Right lobe of liver (tissue), 4 donors: ENCODE measurements at regions not wholly inside any gene's neighbourhood (a gene's known extent, or its start where the extent isn't known, plus 50 kb on each side); places are given as distances from the start of the nearest gene placed in this dataset.

Experiments
- POLR2A ChIP-seq: fragments of 450-650 bp; IDR thresholded peaks from one replicate; pipeline ENCODE4 v1.6.1; 2017; ENCODE audit warnings: antibody characterized with exemption, mild to moderate bottlenecking
- TF ChIP-seq, protein P1 (sequence below), 4 donors: fragments of 200-600 bp in 3 of 4; fragments of 450-650 bp in 1 of 4; IDR thresholded peaks; one replicate each; pipeline versions ENCODE4 v1.5.1 to v1.8.0; 2016 to 2022; ENCODE audit warnings: antibody characterized with exemption in 4 of 4, mild to moderate bottlenecking in 2 of 4
- donor health status: DM: no; HTN: no; CAD: no.
- donor health status: DM: no; HTN: no; CAD: no.
- donor health status: DM: no; HTN: yes; CAD: no.

DNA sequence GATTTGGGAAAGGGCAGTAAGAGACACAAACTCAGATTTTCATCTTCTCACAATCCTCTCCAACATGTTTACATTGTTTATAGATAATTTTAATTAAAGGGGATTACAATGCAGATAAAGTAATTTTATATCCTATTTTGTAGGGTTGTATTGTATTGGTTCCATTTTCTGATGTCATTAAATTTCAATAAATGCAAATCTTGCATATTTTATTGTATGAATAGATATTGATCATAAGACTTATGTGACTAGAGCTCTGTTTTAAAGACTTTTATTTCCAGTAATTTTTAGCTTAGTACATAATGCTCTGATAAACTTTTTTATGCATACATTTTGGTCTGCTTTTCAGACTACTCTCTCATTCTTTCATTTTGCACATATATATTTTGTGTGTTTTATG is 819.6 kb downstream of the TSN start:
- no peak for TF ChIP-seq POLR2A
- TF ChIP-seq, protein P1, sequence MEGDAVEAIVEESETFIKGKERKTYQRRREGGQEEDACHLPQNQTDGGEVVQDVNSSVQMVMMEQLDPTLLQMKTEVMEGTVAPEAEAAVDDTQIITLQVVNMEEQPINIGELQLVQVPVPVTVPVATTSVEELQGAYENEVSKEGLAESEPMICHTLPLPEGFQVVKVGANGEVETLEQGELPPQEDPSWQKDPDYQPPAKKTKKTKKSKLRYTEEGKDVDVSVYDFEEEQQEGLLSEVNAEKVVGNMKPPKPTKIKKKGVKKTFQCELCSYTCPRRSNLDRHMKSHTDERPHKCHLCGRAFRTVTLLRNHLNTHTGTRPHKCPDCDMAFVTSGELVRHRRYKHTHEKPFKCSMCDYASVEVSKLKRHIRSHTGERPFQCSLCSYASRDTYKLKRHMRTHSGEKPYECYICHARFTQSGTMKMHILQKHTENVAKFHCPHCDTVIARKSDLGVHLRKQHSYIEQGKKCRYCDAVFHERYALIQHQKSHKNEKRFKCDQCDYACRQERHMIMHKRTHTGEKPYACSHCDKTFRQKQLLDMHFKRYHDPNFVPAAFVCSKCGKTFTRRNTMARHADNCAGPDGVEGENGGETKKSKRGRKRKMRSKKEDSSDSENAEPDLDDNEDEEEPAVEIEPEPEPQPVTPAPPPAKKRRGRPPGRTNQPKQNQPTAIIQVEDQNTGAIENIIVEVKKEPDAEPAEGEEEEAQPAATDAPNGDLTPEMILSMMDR (IDR thresholded peaks at IDR 0.05) = no peak
